Bronchial epithelial cell (primary cell): ENCODE measurements at regions not wholly inside any gene's neighbourhood (a gene's known extent, or its start where the extent isn't known, plus 50 kb on each side); places are given as distances from the start of the nearest gene placed in this dataset.

Experiments used
- DNase-seq: peaks from one replicate; pipeline ENCODE4 v3.0.0-alpha.2; 2010; ENCODE audit warnings: low read depth
- FAIRE-seq: peaks from 2 replicates; lab custom pipeline; 2011; peaks lifted over from hg19 to GRCh38; lab: Jason Lieb, UNC
- H3K27me3 ChIP-seq: 2 replicates; pipeline ENCODE4 v1.5.1; 2011; ENCODE audit warnings: low read length; ENCODE audit not compliant: control insufficient read depth, insufficient read depth
- H3K36me3 ChIP-seq: 2 replicates; pipeline ENCODE4 v1.5.1; 2011; ENCODE audit warnings: low read length; ENCODE audit not compliant: control insufficient read depth, insufficient read depth
- H3K4me3 ChIP-seq: 2 replicates; pipeline ENCODE4 v1.5.1; 2011; ENCODE audit warnings: mild to moderate bottlenecking, low read depth, low read length, control low read depth
- CTCF ChIP-seq: IDR thresholded peaks from 2 replicates; pipeline ENCODE4 v1.5.1; 2011; ENCODE audit warnings: mild to moderate bottlenecking, moderate library complexity, low read length, control low read depth, inconsistent platforms; ENCODE audit not compliant: insufficient read depth, severe bottlenecking

GRCh38 chr12:25829192-25829591 lies 129.3 kb upstream of the RASSF8 start:
- peak; percentile 83 for DNase-seq
- peak; percentile 60 for FAIRE-seq
- TF ChIP-seq CTCF: no peak
- no peak overlapping the region for H3K4me3 ChIP-seq
- no peaks in the 10 kb centered on the region for H3K27me3 ChIP-seq
- no peaks in the 10 kb centered on the region for H3K36me3 ChIP-seq

- no peaks in the 10 kb centered on the region for H3K36me3 ChIP-seq
- TF ChIP-seq CTCF: no peak
- FAIRE-seq (no peak), DNase-seq (peak; percentile 39)
- H3K27me3 ChIP-seq: no peaks in the 10 kb centered on the region
- no peak overlapping the region for H3K4me3 ChIP-seq
These were observed 128.0 kb upstream of the RASSF8 start for GRCh38 chr12:25830456-25830855.

GRCh38 chr12:25833657-25834056 lies 124.8 kb upstream of the RASSF8 start:
- no peaks in the 10 kb centered on the region for H3K36me3 ChIP-seq
- FAIRE-seq (no peak), DNase-seq (no peak)
- H3K27me3 ChIP-seq: no peaks in the 10 kb centered on the region
- no peak for TF ChIP-seq CTCF
- H3K4me3 ChIP-seq: no peak overlapping the region

- no peak for TF ChIP-seq CTCF
- Histone ChIP-seq H3K36me3 (no peaks in the 10 kb centered on the region), H3K27me3 (no peaks in the 10 kb centered on the region), H3K4me3 (no peak overlapping the region)
- no peak for FAIRE-seq
- DNase-seq: no peak
These were observed 123.1 kb upstream of the RASSF8 start for GRCh38 chr12:25835385-25835784.

GRCh38 chr12:25838007-25838406 lies 120.5 kb upstream of the RASSF8 start:
- Histone ChIP-seq H3K4me3 (no peak overlapping the region), H3K27me3 (no peaks in the 10 kb centered on the region), H3K36me3 (no peaks in the 10 kb centered on the region)
- no peak for TF ChIP-seq CTCF
- no peak for FAIRE-seq
- DNase-seq: no peak

- DNase-seq: peak; percentile 88
- no peak for TF ChIP-seq CTCF
- no peaks in the 10 kb centered on the region for H3K36me3 ChIP-seq
These were observed 119.0 kb upstream of the RASSF8 start for GRCh38 chr12:25839470-25839869.

More at GRCh38 chr12:25839470-25839869, 119.0 kb upstream of the RASSF8 start:
- H3K4me3 ChIP-seq: no peak overlapping the region
- no peaks in the 10 kb centered on the region for H3K27me3 ChIP-seq
- FAIRE-seq: no peak
